ENCODE measurements at regions not wholly inside any gene's neighbourhood (a gene's known extent, or its start where the extent isn't known, plus 50 kb on each side); places are given as distances from the start of the nearest gene placed in this dataset.

- no peak for DNase-seq (ENCODE audit: low read depth)
- H3K4me3 ChIP-seq (ENCODE audit: low read depth, low read length), result no peak overlapping the region
Observed at GRCh38 chr17:10899281-10899680, 61.4 kb upstream of the PIRT start.

GRCh38 chr17:10894220-10894619 lies 56.3 kb upstream of the PIRT start:
- no peak for TF ChIP-seq CTCF (IDR thresholded peaks at IDR 0.05; ENCODE audit: control insufficient read depth, extremely low read depth, insufficient read depth)
- no peak overlapping the region for H3K4me3 ChIP-seq (ENCODE audit: low read depth, low read length)
- no peak for DNase-seq (ENCODE audit: low read depth)

More at GRCh38 chr17:10899281-10899680, 61.4 kb upstream of the PIRT start:
- TF ChIP-seq CTCF (IDR thresholded peaks at IDR 0.05; ENCODE audit: control insufficient read depth, extremely low read depth, insufficient read depth), result no peak

GRCh38 chr17:10888858-10889257 lies 51.0 kb upstream of the PIRT start:
- no peak overlapping the region for H3K4me3 ChIP-seq (ENCODE audit: low read depth, low read length)
- no peak for TF ChIP-seq CTCF (IDR thresholded peaks at IDR 0.05; ENCODE audit: control insufficient read depth, extremely low read depth, insufficient read depth)
- DNase-seq (ENCODE audit: low read depth), result no peak

All from LNCaP clone FGC (cell line).